CD4-positive, alpha-beta T cell treated with Interleukin-17A for 1 hour (primary cell): ENCODE measurements at regions not wholly inside any gene's neighbourhood (a gene's known extent, or its start where the extent isn't known, plus 50 kb on each side); places are given as distances from the start of the nearest gene placed in this dataset.

Experiments used
- DNase-seq: peaks from one replicate; pipeline ENCODE4 v3.0.0-alpha.2; 2020

GRCh38 chr7:142391191-142391992, 133.5 kb upstream of the PRSS58 start:
- DNase-seq, result peak; percentile 49

- no peak for DNase-seq
Measured at GRCh38 chr7:142389544-142389943, 131.7 kb upstream of the PRSS58 start.

- peak; percentile 61 for DNase-seq
Measured at GRCh38 chr7:142385491-142386340, 127.9 kb upstream of the PRSS58 start.

GRCh38 chr7:142384493-142384922, 126.7 kb upstream of the PRSS58 start:
- DNase-seq, result no peak

GRCh38 chr7:142383841-142384492, 126.1 kb upstream of the PRSS58 start:
- peak; percentile 16 for DNase-seq

GRCh38 chr7:142381727-142382390, 124.0 kb upstream of the PRSS58 start:
- DNase-seq, result no peak

GRCh38 chr7:142380069-142380468, 122.2 kb upstream of the PRSS58 start:
- DNase-seq, result no peak

GRCh38 chr7:142379201-142379885, 121.5 kb upstream of the PRSS58 start:
- DNase-seq, result no peak

- no peak for DNase-seq
Measured at GRCh38 chr7:142377567-142377966, 119.7 kb upstream of the PRSS58 start.

GRCh38 chr7:142376356-142376997, 118.6 kb upstream of the PRSS58 start:
- DNase-seq, result no peak

- DNase-seq, result peak; percentile 24
Measured at GRCh38 chr7:142375710-142376313, 118.0 kb upstream of the PRSS58 start.

- no peak for DNase-seq
Measured at GRCh38 chr7:142372727-142373126, 114.9 kb upstream of the PRSS58 start.

- no peak for DNase-seq
Measured at GRCh38 chr7:142371586-142372377, 113.9 kb upstream of the PRSS58 start.

- DNase-seq, result no peak
Measured at GRCh38 chr7:142365410-142365842, 107.6 kb upstream of the PRSS58 start.

- no peak for DNase-seq
Measured at GRCh38 chr7:142364551-142364950, 106.7 kb upstream of the PRSS58 start.

GRCh38 chr7:142362349-142362748, 104.5 kb upstream of the PRSS58 start:
- peak; percentile 17 for DNase-seq

- DNase-seq, result no peak
Measured at GRCh38 chr7:142359694-142360279, 101.9 kb upstream of the PRSS58 start.

GRCh38 chr7:142357953-142358520, 100.2 kb upstream of the PRSS58 start:
- peak; percentile 55 for DNase-seq

GRCh38 chr7:142356166-142356565, 98.3 kb upstream of the PRSS58 start:
- DNase-seq, result no peak

- DNase-seq, result no peak
Measured at GRCh38 chr7:142355328-142355727, 97.5 kb upstream of the PRSS58 start.
